Upper lobe of left lung (tissue), 6 donors: ENCODE measurements at regions not wholly inside any gene's neighbourhood (a gene's known extent, or its start where the extent isn't known, plus 50 kb on each side); places are given as distances from the start of the nearest gene placed in this dataset.

Experiments used
- ATAC-seq, 2 donors: fragments of 200-7000 bp; cut with Tn5 transposase; one replicate each; pipeline ENCODE4 v1.9.1; 2022; ENCODE audit warnings: mild to moderate bottlenecking in 2 of 2, moderate library complexity in 2 of 2; ENCODE audit not compliant: low FRiP score in 2 of 2
- DNase-seq, 2 donors: peaks; one replicate each; pipeline ENCODE4 v3.0.0-alpha.2; 2019 to 2020
- H3K27ac ChIP-seq, 4 donors: fragments of 200-600 bp; sonication (generic); one replicate each; pipeline ENCODE4 v1.5.1; 2016 to 2019
- H3K27me3 ChIP-seq, 4 donors: fragments of 200-600 bp; sonication (generic); one replicate each; pipeline ENCODE4 v1.5.1; 2017 to 2019
- H3K36me3 ChIP-seq, 4 donors: fragments of 200-600 bp; sonication (generic); one replicate each; pipeline ENCODE4 v1.5.1; 2016 to 2019
- H3K4me1 ChIP-seq, 4 donors: fragments of 200-600 bp; sonication (generic); one replicate each; pipeline ENCODE4 v1.5.1; 2018 to 2019
- H3K4me3 ChIP-seq, 4 donors: fragments of 200-600 bp; sonication (generic); one replicate each; pipeline ENCODE4 v1.5.1; 2017 to 2019; ENCODE audit warnings: mild to moderate bottlenecking in 2 of 4, moderate library complexity in 1 of 4
- H3K9me3 ChIP-seq, 4 donors: fragments of 200-600 bp; sonication (generic); one replicate each; pipeline ENCODE4 v1.5.1; 2018 to 2019
- EP300 ChIP-seq, 4 donors: sonication (generic); formaldehyde crosslinking; IDR thresholded peaks; one replicate each; pipeline ENCODE4 v1.5.1; 2017; ENCODE audit warnings: antibody characterized with exemption in 4 of 4, control low read depth in 2 of 4
- POLR2A ChIP-seq, 4 donors: fragments of 450-650 bp; IDR thresholded peaks; one replicate each; pipeline ENCODE4 v1.5.1; 2016 to 2017; ENCODE audit warnings: antibody characterized with exemption in 4 of 4, mild to moderate bottlenecking in 2 of 4
- POLR2AphosphoS5 ChIP-seq, 2 donors: sonication (generic); formaldehyde crosslinking; IDR thresholded peaks; one replicate each; pipeline ENCODE4 v1.5.1; 2017; ENCODE audit warnings: antibody characterized with exemption in 2 of 2
- WGBS, 2 donors: methylation state at CpG; one replicate each; pipeline ENCODE4 v1.1.5; 2017 to 2018; 5-methylcytosine and 5-hydroxymethylcytosine counted together
- TF ChIP-seq, protein P1 (sequence below), 6 experiments: fragments of 450-650 bp in 4 of 6; fragments of 200-600 bp in 2 of 6; sonication (generic) in 2 of 6; IDR thresholded peaks; one replicate each; pipeline ENCODE4 v1.5.1; 2016 to 2019; ENCODE audit warnings: antibody characterized with exemption in 6 of 6
- donor health status: DM: no; HTN: no; CAD: no; lungs with moderate emphysema.
- donor health status: DM: no; HTN: yes; CAD: no; lungs with severe emphysema.

DNA sequence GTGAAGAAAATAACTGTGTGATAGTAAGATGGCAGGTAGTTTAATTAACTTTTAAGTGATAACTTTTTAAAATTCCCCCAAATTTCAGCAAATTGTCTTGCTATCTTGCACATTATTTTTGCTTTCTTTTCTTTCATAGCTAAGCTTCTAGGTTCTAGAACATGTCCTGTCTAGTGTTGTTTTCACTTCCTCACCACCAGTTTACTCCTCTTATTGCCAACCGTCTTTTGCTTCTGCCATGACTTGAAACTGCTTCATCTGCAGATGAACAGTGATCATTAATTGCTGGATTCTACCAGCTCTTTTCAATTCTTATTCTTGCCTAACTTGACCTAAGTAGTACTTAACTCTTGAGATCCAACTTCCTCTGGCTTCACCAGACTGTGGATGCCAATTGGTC is 137.8 kb downstream of the CENPW start:
- DNase-seq, result no peak
- WGBS, 2 donors, result 74 to 91% methylated on average over 1 of the region's 1 CpG

DNA sequence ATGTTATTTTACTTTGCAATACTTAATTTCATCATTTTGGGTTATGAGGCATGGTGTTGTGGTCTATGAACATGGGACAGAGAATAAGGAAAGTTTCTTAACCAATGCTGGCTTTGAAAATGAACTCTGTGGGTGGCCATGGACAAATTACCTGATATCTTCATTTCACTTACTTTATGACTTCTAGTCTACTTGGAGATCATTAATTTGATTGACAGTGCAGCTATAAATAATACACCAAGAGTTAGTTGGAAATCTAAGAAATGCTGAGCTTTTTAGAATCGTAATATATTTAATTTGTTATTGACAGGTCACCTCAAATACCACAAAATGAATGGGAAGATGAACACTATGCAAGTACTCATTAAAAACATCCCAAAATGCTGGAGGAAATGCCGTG is 140.4 kb downstream of the CENPW start:
- no peak overlapping the region for H3K4me3 ChIP-seq
- 79 to 88% methylated on average over 2 of the region's 2 CpGs for WGBS, 2 donors

More for the DNA sequence above, 137.8 kb downstream of the CENPW start:
- Histone ChIP-seq H3K27me3 (no peaks in the 10 kb centered on the region), H3K36me3 (no peaks in the 10 kb centered on the region), H3K9me3 (no peaks in the 10 kb centered on the region), H3K4me3 (no peak overlapping the region), H3K4me1 (no peaks in the 10 kb centered on the region), H3K27ac (no peak overlapping the region)
- no peak for ATAC-seq
- TF ChIP-seq EP300 (IDR thresholded peaks at IDR 0.05) (no peak), POLR2AphosphoS5 (IDR thresholded peaks at IDR 0.05) (no peak), POLR2A (IDR thresholded peaks at IDR 0.05) (no peak)
- TF ChIP-seq, protein P1, sequence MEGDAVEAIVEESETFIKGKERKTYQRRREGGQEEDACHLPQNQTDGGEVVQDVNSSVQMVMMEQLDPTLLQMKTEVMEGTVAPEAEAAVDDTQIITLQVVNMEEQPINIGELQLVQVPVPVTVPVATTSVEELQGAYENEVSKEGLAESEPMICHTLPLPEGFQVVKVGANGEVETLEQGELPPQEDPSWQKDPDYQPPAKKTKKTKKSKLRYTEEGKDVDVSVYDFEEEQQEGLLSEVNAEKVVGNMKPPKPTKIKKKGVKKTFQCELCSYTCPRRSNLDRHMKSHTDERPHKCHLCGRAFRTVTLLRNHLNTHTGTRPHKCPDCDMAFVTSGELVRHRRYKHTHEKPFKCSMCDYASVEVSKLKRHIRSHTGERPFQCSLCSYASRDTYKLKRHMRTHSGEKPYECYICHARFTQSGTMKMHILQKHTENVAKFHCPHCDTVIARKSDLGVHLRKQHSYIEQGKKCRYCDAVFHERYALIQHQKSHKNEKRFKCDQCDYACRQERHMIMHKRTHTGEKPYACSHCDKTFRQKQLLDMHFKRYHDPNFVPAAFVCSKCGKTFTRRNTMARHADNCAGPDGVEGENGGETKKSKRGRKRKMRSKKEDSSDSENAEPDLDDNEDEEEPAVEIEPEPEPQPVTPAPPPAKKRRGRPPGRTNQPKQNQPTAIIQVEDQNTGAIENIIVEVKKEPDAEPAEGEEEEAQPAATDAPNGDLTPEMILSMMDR (IDR thresholded peaks at IDR 0.05), result no peak

DNA sequence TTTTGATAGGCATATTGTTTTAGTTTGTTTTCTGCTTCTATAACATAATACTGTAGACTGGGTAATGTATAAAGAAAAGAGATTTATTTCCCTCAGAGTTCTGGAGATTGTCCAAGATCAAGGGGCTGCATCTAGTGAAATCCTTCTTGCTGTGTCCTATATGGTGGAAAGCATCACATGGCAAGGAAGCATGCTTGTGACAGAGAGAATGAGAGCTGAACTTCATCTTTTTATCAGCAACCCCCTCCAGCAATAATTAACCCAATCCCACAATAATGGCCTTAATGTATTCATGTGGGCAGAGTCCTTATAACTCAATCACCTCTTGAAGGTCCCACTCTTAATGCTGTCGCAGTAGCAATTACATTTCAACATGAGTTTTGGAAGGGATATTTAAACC is 141.4 kb downstream of the CENPW start:
- WGBS, 2 donors, result 76 to 78% methylated on average over 1 of the region's 1 CpG
- TF ChIP-seq POLR2A (IDR thresholded peaks at IDR 0.05) (no peak), EP300 (IDR thresholded peaks at IDR 0.05) (no peak), POLR2AphosphoS5 (IDR thresholded peaks at IDR 0.05) (no peak)
- TF ChIP-seq, protein P1 (IDR thresholded peaks at IDR 0.05), result no peak
- H3K27me3 ChIP-seq, result no peaks in the 10 kb centered on the region
- no peak overlapping the region for H3K4me3 ChIP-seq
- DNase-seq, result no peak
- no peaks in the 10 kb centered on the region for H3K4me1 ChIP-seq
- no peaks in the 10 kb centered on the region for H3K9me3 ChIP-seq
- H3K27ac ChIP-seq, result no peak overlapping the region
- no peaks in the 10 kb centered on the region for H3K36me3 ChIP-seq
- ATAC-seq, result no peak

More for the DNA sequence above, 140.4 kb downstream of the CENPW start:
- Histone ChIP-seq H3K27ac (no peak overlapping the region), H3K9me3 (no peaks in the 10 kb centered on the region), H3K36me3 (no peaks in the 10 kb centered on the region), H3K4me1 (no peaks in the 10 kb centered on the region), H3K27me3 (no peaks in the 10 kb centered on the region)
- DNase-seq (no peak), ATAC-seq (no peak)
- TF ChIP-seq POLR2AphosphoS5 (IDR thresholded peaks at IDR 0.05), result no peak

DNA sequence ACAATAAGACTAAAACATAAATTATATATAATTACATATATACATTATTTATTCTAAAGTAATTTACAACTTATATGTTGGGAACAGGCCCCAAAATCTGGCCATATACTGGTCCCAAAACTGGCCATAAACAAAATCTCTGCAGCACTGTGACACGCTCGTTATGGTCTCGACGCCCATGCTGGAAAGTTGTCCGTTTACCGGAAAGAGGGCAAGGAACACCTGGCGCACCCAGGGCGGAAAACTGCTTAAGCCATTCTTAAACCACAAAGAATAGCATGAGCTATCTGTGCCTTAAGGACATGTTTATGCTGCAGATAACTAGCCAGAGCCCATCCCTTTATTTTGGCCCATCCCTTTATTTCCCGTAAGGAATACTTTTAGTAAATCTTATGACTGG is 164.9 kb downstream of the CENPW start:
- 96% methylated on average over 9 of the region's 9 CpGs for WGBS, 2 donors
- H3K27ac ChIP-seq, result no peak overlapping the region

DNA sequence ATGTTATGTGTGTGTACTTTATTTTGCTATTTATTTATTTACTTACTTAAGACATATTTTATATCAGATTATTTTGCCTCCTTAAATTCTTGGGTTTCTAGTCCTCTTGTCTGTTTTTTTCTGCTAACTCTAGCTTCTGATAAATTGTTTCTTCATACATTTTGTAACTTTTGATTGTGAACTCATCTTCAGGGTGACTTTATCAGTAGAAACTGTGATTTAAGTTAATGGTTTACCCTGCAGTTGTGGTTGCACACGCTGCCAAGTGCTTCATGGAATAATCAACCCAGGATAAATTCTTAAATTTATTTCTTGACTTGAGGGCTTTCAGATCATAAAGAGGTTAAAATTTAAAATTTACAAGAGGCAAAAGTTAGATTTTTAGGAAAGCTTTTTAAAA is 173.3 kb downstream of the CENPW start:
- Histone ChIP-seq H3K27ac (no peak overlapping the region), H3K36me3 (no peaks in the 10 kb centered on the region), H3K9me3 (no peaks in the 10 kb centered on the region), H3K4me1 (no peaks in the 10 kb centered on the region), H3K27me3 (no peaks in the 10 kb centered on the region), H3K4me3 (no peak overlapping the region)
- 50 to 53% methylated on average over 1 of the region's 1 CpG for WGBS, 2 donors
- ATAC-seq (no peak), DNase-seq (no peak)
- TF ChIP-seq EP300 (IDR thresholded peaks at IDR 0.05), result no peak
- TF ChIP-seq, protein P1 (IDR thresholded peaks at IDR 0.05), result no peak
- no peak for TF ChIP-seq POLR2AphosphoS5 (IDR thresholded peaks at IDR 0.05)
- TF ChIP-seq POLR2A (IDR thresholded peaks at IDR 0.05), result no peak

More for the DNA sequence above, 164.9 kb downstream of the CENPW start:
- Histone ChIP-seq H3K4me1 (no peaks in the 10 kb centered on the region), H3K27me3 (no peaks in the 10 kb centered on the region), H3K9me3 (no peaks in the 10 kb centered on the region), H3K36me3 (no peaks in the 10 kb centered on the region), H3K4me3 (no peak overlapping the region)
- TF ChIP-seq EP300 (IDR thresholded peaks at IDR 0.05), result no peak
- TF ChIP-seq POLR2AphosphoS5 (IDR thresholded peaks at IDR 0.05), result no peak
- TF ChIP-seq, protein P1 (IDR thresholded peaks at IDR 0.05), result no peak
- ATAC-seq, result no peak
- DNase-seq, result no peak
